Trophoblast cell (in vitro differentiated cells and primary cell): ENCODE measurements at regions not wholly inside any gene's neighbourhood (a gene's known extent, or its start where the extent isn't known, plus 50 kb on each side); places are given as distances from the start of the nearest gene placed in this dataset.

Source experiments
- DNase-seq, 2 donors: peaks; one replicate each; pipeline ENCODE4 v3.0.0-alpha.2; 2016
- H2AFZ ChIP-seq: 2 replicates; pipeline ENCODE4 v1.6.1; 2013; ENCODE audit warnings: low read length, moderate library complexity, mild to moderate bottlenecking; ENCODE audit not compliant: insufficient read depth, poor library complexity
- H2AK5ac ChIP-seq: 2 replicates; pipeline ENCODE4 v1.6.1; 2013; ENCODE audit warnings: mild to moderate bottlenecking, low read length
- H2BK120ac ChIP-seq: 2 replicates; pipeline ENCODE4 v1.6.1; 2013; ENCODE audit warnings: low read length, mild to moderate bottlenecking, moderate library complexity; ENCODE audit not compliant: insufficient read depth, poor library complexity
- H2BK12ac ChIP-seq: 2 replicates; pipeline ENCODE4 v1.6.1; 2013; ENCODE audit warnings: mild to moderate bottlenecking, low read length, moderate library complexity
- H2BK5ac ChIP-seq: 2 replicates; pipeline ENCODE4 v1.6.1; 2013; ENCODE audit warnings: low read length, low read depth, moderate library complexity, mild to moderate bottlenecking; ENCODE audit not compliant: poor library complexity
- H3K14ac ChIP-seq: 2 replicates; pipeline ENCODE4 v1.6.1; 2013; ENCODE audit warnings: mild to moderate bottlenecking, low read length
- H3K18ac ChIP-seq: 2 replicates; pipeline ENCODE4 v1.6.1; 2013; ENCODE audit warnings: mild to moderate bottlenecking, low read length
- H3K23ac ChIP-seq: 2 replicates; pipeline ENCODE4 v1.6.1; 2013; ENCODE audit warnings: low read length
- H3K27ac ChIP-seq: 2 replicates; pipeline ENCODE4 v1.5.1; 2013; ENCODE audit warnings: low read depth, mild to moderate bottlenecking, inconsistent platforms, low read length, moderate library complexity
- H3K27me3 ChIP-seq: 2 replicates; pipeline ENCODE4 v1.6.1; 2013; ENCODE audit warnings: inconsistent platforms, mild to moderate bottlenecking, low read length, moderate library complexity; ENCODE audit not compliant: insufficient read depth
- H3K36me3 ChIP-seq, 2 experiments: 1 replicate in 1 of 2; 2 replicates in 1 of 2; pipeline ENCODE4 v1.6.1; 2013; ENCODE audit warnings: low read length in 2 of 2, mild to moderate bottlenecking in 2 of 2, moderate library complexity in 1 of 2; ENCODE audit not compliant: insufficient read depth in 2 of 2, control insufficient read depth in 1 of 2
- H3K4ac ChIP-seq: 2 replicates; pipeline ENCODE4 v1.6.1; 2013; ENCODE audit warnings: low read depth, mild to moderate bottlenecking, low read length, moderate library complexity
- H3K4me1 ChIP-seq, 2 experiments: 1 replicate in 1 of 2; 2 replicates in 1 of 2; pipeline ENCODE4 v1.6.1; 2013; ENCODE audit warnings: low read length in 2 of 2, mild to moderate bottlenecking in 2 of 2, moderate library complexity in 1 of 2; ENCODE audit not compliant: insufficient read depth in 2 of 2, control insufficient read depth in 1 of 2
- H3K4me2 ChIP-seq: 2 replicates; pipeline ENCODE4 v1.6.1; 2013; ENCODE audit warnings: inconsistent platforms, mild to moderate bottlenecking, low read length, moderate library complexity
- H3K4me3 ChIP-seq: 2 replicates; pipeline ENCODE4 v1.5.1; 2013; ENCODE audit warnings: mild to moderate bottlenecking, low read depth, low read length, inconsistent platforms
- H3K79me1 ChIP-seq: one replicate; pipeline ENCODE4 v1.6.1; 2013; ENCODE audit warnings: low read length
- H3K79me2 ChIP-seq: 2 replicates; pipeline ENCODE4 v1.6.1; 2013; ENCODE audit warnings: low read length, mild to moderate bottlenecking; ENCODE audit not compliant: control insufficient read depth, insufficient read depth, poor library complexity
- H3K9ac ChIP-seq: 2 replicates; pipeline ENCODE4 v1.6.1; 2013; ENCODE audit warnings: mild to moderate bottlenecking, low read length
- H3K9me3 ChIP-seq: 2 replicates; pipeline ENCODE4 v1.6.1; 2013; ENCODE audit warnings: low read depth, mild to moderate bottlenecking, control low read depth, inconsistent platforms, low read length; ENCODE audit not compliant: insufficient read depth
- H4K12ac ChIP-seq: 2 replicates; pipeline ENCODE4 v1.6.1; 2013; ENCODE audit warnings: low read depth, mild to moderate bottlenecking, low read length, moderate library complexity
- H4K8ac ChIP-seq: 2 replicates; pipeline ENCODE4 v1.6.1; 2013; ENCODE audit warnings: low read depth, mild to moderate bottlenecking, low read length, moderate library complexity
- H4K91ac ChIP-seq: one replicate; pipeline ENCODE4 v1.6.1; 2013; ENCODE audit warnings: low read depth, mild to moderate bottlenecking, low read length, moderate library complexity
- WGBS: extraction: QIAGEN DNeasy Blood & Tissue Kit; methylation state at CpG from one replicate; pipeline ENCODE4 v1.1.7; 2013; ENCODE audit warnings: missing lambda C conversion rate; ENCODE audit not compliant: insufficient read length, insufficient coverage; ENCODE audit errors: extremely low coverage; 5-methylcytosine and 5-hydroxymethylcytosine counted together

DNA sequence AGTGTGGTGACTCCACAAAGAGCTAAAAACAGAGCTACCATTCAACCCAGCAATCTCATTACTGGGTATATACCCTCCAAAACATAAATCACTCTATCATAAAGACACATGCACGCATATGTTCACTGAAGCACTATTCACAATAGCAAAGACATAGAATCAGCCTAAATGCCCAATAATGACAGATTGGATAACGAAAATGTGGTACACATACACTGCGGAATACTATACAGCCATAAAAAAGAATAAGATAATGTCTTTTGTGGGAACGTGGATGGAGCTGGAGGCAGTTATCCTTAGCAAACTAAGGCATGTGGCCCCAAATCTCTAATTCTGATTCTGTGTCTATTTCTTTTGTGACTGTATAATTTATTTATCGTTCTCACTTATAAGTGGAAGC lies 89.0 kb upstream of the PRNP start:
- H2BK5ac ChIP-seq: no peak overlapping the region
- H3K79me1 ChIP-seq: no peaks in the 10 kb centered on the region
- DNase-seq: no peak
- H3K27me3 ChIP-seq: no peaks in the 10 kb centered on the region
- H2BK12ac ChIP-seq: no peak overlapping the region
- H2AK5ac ChIP-seq: no peak overlapping the region
- H3K79me2 ChIP-seq: no peaks in the 10 kb centered on the region
- no peak overlapping the region for H3K23ac ChIP-seq
- no peak overlapping the region for H3K4ac ChIP-seq
- no peaks in the 10 kb centered on the region for H3K36me3 ChIP-seq
- no peak overlapping the region for H2AFZ ChIP-seq
- H3K9me3 ChIP-seq: no peaks in the 10 kb centered on the region
- no peak overlapping the region for H3K18ac ChIP-seq
- peaks cover 0 to 2% of the 10 kb centered on the region in 2 experiments for H3K4me1 ChIP-seq
- no peak overlapping the region for H2BK120ac ChIP-seq
- H3K9ac ChIP-seq: no peak overlapping the region
- no peak overlapping the region for H4K91ac ChIP-seq
- H3K4me2 ChIP-seq: no peak overlapping the region
- no peak overlapping the region for H4K8ac ChIP-seq
- H4K12ac ChIP-seq: no peak overlapping the region
- H3K27ac ChIP-seq: no peak overlapping the region
- no peak overlapping the region for H3K14ac ChIP-seq
- H3K4me3 ChIP-seq: no peak overlapping the region
- WGBS: no CpG with 5 or more reads among the region's 5 CpGs

DNA sequence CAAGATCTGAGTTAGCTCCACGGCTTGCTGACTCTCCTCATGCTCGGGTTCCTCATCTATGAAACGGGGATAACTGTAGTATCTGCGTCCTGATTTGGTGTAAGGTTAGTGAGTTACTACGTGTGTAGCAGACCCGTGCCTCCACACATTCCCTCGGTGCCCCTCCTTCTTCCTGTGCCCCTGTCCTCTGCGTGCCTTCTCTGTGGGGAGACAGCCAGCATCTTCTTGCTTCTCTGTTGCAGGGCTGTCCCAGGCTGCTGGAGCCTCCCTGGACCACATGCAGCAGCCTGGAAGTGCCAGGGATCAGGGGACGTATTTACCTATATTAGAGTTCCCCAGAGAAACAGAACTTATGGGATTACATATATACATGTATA lies 93.1 kb upstream of the PRNP start:
- Histone ChIP-seq H2BK12ac (no peak overlapping the region), H3K4me2 (no peak overlapping the region)
- no CpG with 5 or more reads among the region's 9 CpGs for WGBS

DNA sequence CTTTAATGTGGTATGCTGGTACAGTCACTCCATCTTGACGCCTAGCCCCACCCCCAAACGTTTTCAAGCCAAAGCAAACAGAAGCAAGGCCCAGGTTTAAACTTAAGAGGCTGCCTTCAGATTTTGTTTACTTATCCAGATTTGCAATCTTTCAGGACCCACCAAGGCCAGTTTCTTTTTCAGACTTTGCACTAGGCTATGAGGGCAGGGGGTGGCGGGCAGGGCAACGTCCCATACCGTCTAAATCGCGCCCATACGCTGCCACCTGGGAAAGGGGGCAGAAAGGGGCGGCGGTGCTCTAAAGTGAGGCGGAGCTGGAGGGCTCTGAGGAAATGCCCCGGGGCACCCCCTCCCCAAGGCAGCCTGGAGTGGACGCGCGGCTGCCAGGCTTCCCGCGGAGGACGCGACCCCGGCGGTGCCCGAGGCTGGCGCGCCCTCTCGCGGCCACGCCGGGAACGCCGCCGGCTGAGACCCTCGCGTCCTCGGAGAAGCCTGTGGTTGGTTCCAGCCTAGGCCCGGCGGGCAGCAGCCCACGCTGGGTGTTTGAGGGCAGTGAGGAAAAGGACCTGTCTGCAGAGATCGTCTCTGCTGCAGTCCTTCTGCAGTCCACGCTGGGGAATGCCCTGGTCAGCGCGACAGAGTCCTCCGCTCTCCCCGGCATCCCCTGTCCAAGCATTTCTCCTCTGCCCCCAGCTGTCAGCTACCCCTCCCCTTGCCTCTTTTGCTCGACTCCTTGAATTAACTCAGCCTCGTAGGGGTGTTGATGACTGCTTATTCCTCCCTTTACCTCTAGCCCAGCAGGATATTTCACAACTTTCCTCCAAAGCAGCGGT lies 93.7 kb upstream of the PRNP start:
- peak in 1 of 2 donors; percentile 67 for DNase-seq
- Histone ChIP-seq H3K14ac (no peak overlapping the region), H3K27ac (no peak overlapping the region), H3K79me2 (no peaks in the 10 kb centered on the region), H3K79me1 (no peaks in the 10 kb centered on the region), H4K12ac (no peak overlapping the region), H4K8ac (no peak overlapping the region), H3K36me3 (no peaks in the 10 kb centered on the region), H2BK120ac (no peak overlapping the region), H2AK5ac (no peak overlapping the region), H3K9me3 (no peaks in the 10 kb centered on the region), H3K9ac (no peak overlapping the region), H3K4me3 (no peak overlapping the region), H3K23ac (no peak overlapping the region), H2BK5ac (no peak overlapping the region), H3K4me2 (peak overlapping the region; percentile 69), H3K4me1 (peaks cover 0 to 2% of the 10 kb centered on the region in 2 experiments), H2BK12ac (no peak overlapping the region), H3K18ac (no peak overlapping the region), H3K27me3 (no peaks in the 10 kb centered on the region), H4K91ac (no peak overlapping the region), H2AFZ (no peak overlapping the region), H3K4ac (no peak overlapping the region)
- no CpG with 5 or more reads among the region's 46 CpGs for WGBS

More for the DNA sequence above, 93.1 kb upstream of the PRNP start:
- H2BK5ac ChIP-seq: no peak overlapping the region
- H3K9me3 ChIP-seq: no peaks in the 10 kb centered on the region
- H4K91ac ChIP-seq: no peak overlapping the region
- no peak overlapping the region for H3K27ac ChIP-seq
- H3K4me3 ChIP-seq: no peak overlapping the region
- no peak overlapping the region for H3K18ac ChIP-seq
- no peaks in the 10 kb centered on the region for H3K79me1 ChIP-seq
- no peaks in the 10 kb centered on the region for H3K79me2 ChIP-seq
- no peak overlapping the region for H3K4ac ChIP-seq
- peaks cover 0 to 2% of the 10 kb centered on the region in 2 experiments for H3K4me1 ChIP-seq
- H3K9ac ChIP-seq: no peak overlapping the region
- no peak overlapping the region for H3K23ac ChIP-seq
- no peak overlapping the region for H2BK120ac ChIP-seq
- H3K14ac ChIP-seq: no peak overlapping the region
- no peaks in the 10 kb centered on the region for H3K27me3 ChIP-seq
- no peaks in the 10 kb centered on the region for H3K36me3 ChIP-seq
- DNase-seq: no peak
- no peak overlapping the region for H2AK5ac ChIP-seq
- H2AFZ ChIP-seq: no peak overlapping the region
- H4K8ac ChIP-seq: no peak overlapping the region
- H4K12ac ChIP-seq: no peak overlapping the region

DNA sequence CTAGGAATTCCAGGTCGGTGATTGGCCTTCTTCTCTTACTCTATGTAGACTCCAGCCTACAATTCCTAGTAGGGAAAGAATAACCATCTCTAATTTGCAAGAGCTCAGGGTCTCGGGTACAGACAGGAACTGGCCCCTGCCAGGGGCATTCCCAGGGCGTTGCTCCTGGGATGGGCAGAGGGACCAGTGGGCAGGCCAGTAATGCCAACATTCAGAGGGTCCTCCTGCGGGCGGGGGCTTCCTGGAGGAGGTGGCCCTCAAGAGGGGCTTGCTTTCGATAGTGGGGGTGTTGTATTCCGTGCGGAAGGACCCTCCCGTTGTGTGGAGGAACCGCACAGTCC lies 94.3 kb upstream of the PRNP start:
- no peak overlapping the region for H3K14ac ChIP-seq
- no peak overlapping the region for H3K18ac ChIP-seq
- no peaks in the 10 kb centered on the region for H3K79me1 ChIP-seq
- H3K9ac ChIP-seq: no peak overlapping the region
- no peak overlapping the region for H2BK5ac ChIP-seq
- H3K9me3 ChIP-seq: no peaks in the 10 kb centered on the region
- H3K36me3 ChIP-seq: no peaks in the 10 kb centered on the region
- no CpG with 5 or more reads among the region's 10 CpGs for WGBS
- no peak overlapping the region for H2AK5ac ChIP-seq
- no peak overlapping the region for H3K4ac ChIP-seq
- H3K27me3 ChIP-seq: no peaks in the 10 kb centered on the region
- no peak overlapping the region for H2AFZ ChIP-seq
- no peak overlapping the region for H3K23ac ChIP-seq
- H2BK12ac ChIP-seq: no peak overlapping the region
- H4K12ac ChIP-seq: no peak overlapping the region
- DNase-seq: no peak
- H3K79me2 ChIP-seq: no peaks in the 10 kb centered on the region
- no peak overlapping the region for H3K27ac ChIP-seq
- H3K4me3 ChIP-seq: no peak overlapping the region
- no peak overlapping the region for H3K4me2 ChIP-seq
- H4K8ac ChIP-seq: no peak overlapping the region
- H4K91ac ChIP-seq: no peak overlapping the region
- no peak overlapping the region for H2BK120ac ChIP-seq
- peaks cover 0 to 2% of the 10 kb centered on the region in 2 experiments for H3K4me1 ChIP-seq
